ENCODE measurements at regions not wholly inside any gene's neighbourhood (a gene's known extent, or its start where the extent isn't known, plus 50 kb on each side); places are given as distances from the start of the nearest gene placed in this dataset.

GRCh38 chr7:41346878-41347277 lies 356.0 kb downstream of the INHBA start:
- Mint-ChIP-seq H3K27ac (no peak overlapping the region), H3K9me3 (no peaks in the 10 kb centered on the region)

GRCh38 chr7:41339913-41340676 lies 362.8 kb downstream of the INHBA start:
- POLR2A ChIA-PET = no interaction called here

More at GRCh38 chr7:41346878-41347277, 356.0 kb downstream of the INHBA start:
- POLR2A ChIA-PET = no interaction called here
- H3K4me1 Mint-ChIP-seq = no peaks in the 10 kb centered on the region
- H3K4me3 Mint-ChIP-seq = no peak overlapping the region
- DNase-seq = no peak
- no peak for ATAC-seq (ENCODE audit: low read depth)
- no peaks in the 10 kb centered on the region for H3K36me3 Mint-ChIP-seq
- H3K27me3 Mint-ChIP-seq = no peaks in the 10 kb centered on the region

GRCh38 chr7:41336981-41337380 lies 365.9 kb downstream of the INHBA start:
- POLR2A ChIA-PET = no interaction called here
- no peak for DNase-seq
- Mint-ChIP-seq H3K27me3 (no peaks in the 10 kb centered on the region), H3K27ac (no peak overlapping the region), H3K36me3 (no peaks in the 10 kb centered on the region), H3K4me1 (no peaks in the 10 kb centered on the region), H3K4me3 (no peak overlapping the region), H3K9me3 (peaks cover 2% of the 10 kb centered on the region)
- no peak for ATAC-seq (ENCODE audit: low read depth)

More at GRCh38 chr7:41339913-41340676, 362.8 kb downstream of the INHBA start:
- Mint-ChIP-seq H3K27ac (no peak overlapping the region), H3K36me3 (no peaks in the 10 kb centered on the region), H3K4me1 (no peaks in the 10 kb centered on the region), H3K27me3 (no peaks in the 10 kb centered on the region), H3K4me3 (no peak overlapping the region), H3K9me3 (no peaks in the 10 kb centered on the region)
- DNase-seq = no peak
- no peak for ATAC-seq (ENCODE audit: low read depth)

GRCh38 chr7:41336455-41336952 lies 366.4 kb downstream of the INHBA start:
- ATAC-seq (ENCODE audit: low read depth) (no peak), DNase-seq (no peak)
- no peaks in the 10 kb centered on the region for H3K4me1 Mint-ChIP-seq
- H3K9me3 Mint-ChIP-seq = peaks cover 2% of the 10 kb centered on the region
- POLR2A ChIA-PET = no interaction called here
- H3K4me3 Mint-ChIP-seq = no peak overlapping the region
- no peaks in the 10 kb centered on the region for H3K27me3 Mint-ChIP-seq
- no peaks in the 10 kb centered on the region for H3K36me3 Mint-ChIP-seq
- H3K27ac Mint-ChIP-seq = no peak overlapping the region

- POLR2A ChIA-PET = no interaction called here
- no peak overlapping the region for H3K4me3 Mint-ChIP-seq
- no peaks in the 10 kb centered on the region for H3K36me3 Mint-ChIP-seq
- no peaks in the 10 kb centered on the region for H3K4me1 Mint-ChIP-seq
- H3K27ac Mint-ChIP-seq = no peak overlapping the region
- DNase-seq (no peak), ATAC-seq (ENCODE audit: low read depth) (no peak)
- peaks cover 2% of the 10 kb centered on the region for H3K9me3 Mint-ChIP-seq
- H3K27me3 Mint-ChIP-seq = no peaks in the 10 kb centered on the region
Measured at GRCh38 chr7:41334071-41334862, 368.6 kb downstream of the INHBA start.

GRCh38 chr7:41333511-41333910 lies 369.4 kb downstream of the INHBA start:
- Mint-ChIP-seq H3K27ac (no peak overlapping the region), H3K36me3 (no peaks in the 10 kb centered on the region), H3K9me3 (peaks cover 2% of the 10 kb centered on the region), H3K27me3 (no peaks in the 10 kb centered on the region), H3K4me3 (no peak overlapping the region), H3K4me1 (no peaks in the 10 kb centered on the region)
- DNase-seq (no peak), ATAC-seq (ENCODE audit: low read depth) (no peak)
- POLR2A ChIA-PET = no interaction called here

- Mint-ChIP-seq H3K4me1 (no peaks in the 10 kb centered on the region), H3K27ac (no peak overlapping the region), H3K36me3 (no peaks in the 10 kb centered on the region), H3K27me3 (no peaks in the 10 kb centered on the region), H3K4me3 (no peak overlapping the region), H3K9me3 (peaks cover 2% of the 10 kb centered on the region)
- DNase-seq = no peak
- POLR2A ChIA-PET = no interaction called here
- ATAC-seq (ENCODE audit: low read depth) = no peak
Measured at GRCh38 chr7:41331194-41331593, 371.7 kb downstream of the INHBA start.

GRCh38 chr7:41328544-41328943 lies 374.3 kb downstream of the INHBA start:
- H3K4me3 Mint-ChIP-seq = no peak overlapping the region

GRCh38 chr7:41328131-41328530 lies 374.8 kb downstream of the INHBA start:
- Mint-ChIP-seq H3K4me3 (no peak overlapping the region), H3K9me3 (no peaks in the 10 kb centered on the region), H3K4me1 (no peaks in the 10 kb centered on the region), H3K36me3 (no peaks in the 10 kb centered on the region), H3K27ac (no peak overlapping the region), H3K27me3 (no peaks in the 10 kb centered on the region)
- POLR2A ChIA-PET = no interaction called here
- ATAC-seq (ENCODE audit: low read depth) = no peak
- DNase-seq = no peak

More at GRCh38 chr7:41328544-41328943, 374.3 kb downstream of the INHBA start:
- no peaks in the 10 kb centered on the region for H3K36me3 Mint-ChIP-seq
- H3K27ac Mint-ChIP-seq = no peak overlapping the region
- H3K27me3 Mint-ChIP-seq = no peaks in the 10 kb centered on the region
- no peak for ATAC-seq (ENCODE audit: low read depth)
- POLR2A ChIA-PET = no interaction called here
- no peaks in the 10 kb centered on the region for H3K4me1 Mint-ChIP-seq
- peaks cover 2% of the 10 kb centered on the region for H3K9me3 Mint-ChIP-seq
- DNase-seq = no peak

GRCh38 chr7:41326616-41327015 lies 376.3 kb downstream of the INHBA start:
- H3K27me3 Mint-ChIP-seq = no peaks in the 10 kb centered on the region
- H3K4me3 Mint-ChIP-seq = no peak overlapping the region
- no peaks in the 10 kb centered on the region for H3K9me3 Mint-ChIP-seq
- H3K36me3 Mint-ChIP-seq = no peaks in the 10 kb centered on the region
- H3K27ac Mint-ChIP-seq = no peak overlapping the region
- ATAC-seq (ENCODE audit: low read depth) = no peak
- DNase-seq = no peak
- H3K4me1 Mint-ChIP-seq = no peaks in the 10 kb centered on the region
- POLR2A ChIA-PET = no interaction called here

GRCh38 chr7:41323806-41324205 lies 379.1 kb downstream of the INHBA start:
- DNase-seq = no peak
- H3K36me3 Mint-ChIP-seq = no peaks in the 10 kb centered on the region
- H3K4me3 Mint-ChIP-seq = no peak overlapping the region
- H3K9me3 Mint-ChIP-seq = peaks cover 1% of the 10 kb centered on the region
- POLR2A ChIA-PET = no interaction called here
- no peak for ATAC-seq (ENCODE audit: low read depth)
- H3K27ac Mint-ChIP-seq = no peak overlapping the region
- no peaks in the 10 kb centered on the region for H3K27me3 Mint-ChIP-seq
- no peaks in the 10 kb centered on the region for H3K4me1 Mint-ChIP-seq

GRCh38 chr7:41319581-41319980 lies 383.3 kb downstream of the INHBA start:
- Mint-ChIP-seq H3K9me3 (peaks cover 1% of the 10 kb centered on the region), H3K36me3 (no peaks in the 10 kb centered on the region), H3K27me3 (no peaks in the 10 kb centered on the region), H3K4me1 (no peaks in the 10 kb centered on the region), H3K4me3 (no peak overlapping the region), H3K27ac (no peak overlapping the region)
- DNase-seq (no peak), ATAC-seq (ENCODE audit: low read depth) (no peak)
- POLR2A ChIA-PET = no interaction called here

- Mint-ChIP-seq H3K36me3 (no peaks in the 10 kb centered on the region), H3K27me3 (no peaks in the 10 kb centered on the region), H3K27ac (no peak overlapping the region), H3K4me3 (no peak overlapping the region), H3K9me3 (peaks cover 1% of the 10 kb centered on the region), H3K4me1 (no peaks in the 10 kb centered on the region)
- POLR2A ChIA-PET = no interaction called here
- DNase-seq (no peak), ATAC-seq (ENCODE audit: low read depth) (no peak)
Measured at GRCh38 chr7:41316410-41316809, 386.5 kb downstream of the INHBA start.

- Mint-ChIP-seq H3K36me3 (no peaks in the 10 kb centered on the region), H3K27me3 (no peaks in the 10 kb centered on the region), H3K27ac (no peak overlapping the region), H3K4me1 (no peaks in the 10 kb centered on the region), H3K4me3 (no peak overlapping the region), H3K9me3 (peaks cover 1% of the 10 kb centered on the region)
- POLR2A ChIA-PET = no interaction called here
- ATAC-seq (ENCODE audit: low read depth) (no peak), DNase-seq (no peak)
Measured at GRCh38 chr7:41315764-41316163, 387.1 kb downstream of the INHBA start.
